ENCODE measurements at regions not wholly inside any gene's neighbourhood (a gene's known extent, or its start where the extent isn't known, plus 50 kb on each side); places are given as distances from the start of the nearest gene placed in this dataset.

DNA sequence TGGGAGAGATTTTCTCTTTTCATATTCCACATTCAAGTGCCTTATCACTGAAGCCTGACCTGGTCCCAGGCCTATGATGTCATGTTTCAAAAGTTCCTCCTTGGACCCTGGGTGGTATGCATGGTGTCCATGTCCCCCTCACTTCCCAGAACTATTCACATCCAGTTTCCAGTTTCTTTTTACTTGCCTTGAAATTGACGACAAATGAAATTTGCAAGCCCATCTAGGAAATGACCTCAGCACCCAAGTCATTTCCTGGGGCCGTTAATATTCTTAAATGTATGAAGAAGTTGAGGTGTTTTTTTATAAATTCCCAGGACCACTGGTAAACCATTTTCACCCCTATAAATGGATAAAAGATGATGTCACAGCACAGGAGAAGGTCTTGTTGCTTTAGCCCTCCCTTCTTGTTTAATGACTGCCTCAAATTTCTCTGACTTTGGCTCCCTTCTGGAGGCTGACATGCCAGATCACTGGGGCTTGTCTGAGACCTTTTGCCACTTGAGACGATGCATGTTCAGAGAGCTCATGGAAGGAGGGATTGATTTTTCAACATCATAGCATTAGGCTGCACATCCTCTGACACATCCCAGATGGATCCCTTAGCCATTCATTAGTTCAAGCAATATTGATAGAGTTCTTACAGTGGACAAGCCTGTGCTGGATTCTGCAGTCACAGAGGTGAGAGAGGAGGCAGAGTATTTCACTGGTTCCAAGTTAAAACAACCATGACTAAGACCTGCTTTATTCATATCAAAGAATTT, 221.3 kb downstream of the PLPP3 start:
- 85% methylated on average over 3 of the region's 3 CpGs; no CpG with 5 or more reads in 1 of the 2 experiments for WGBS, 2 experiments (ENCODE audit: extremely low coverage in 1 of 2, insufficient coverage in 1 of 2, insufficient read length in 1 of 2, insufficient replicate concordance in 2 of 2, low coverage in 1 of 2, low lambda C conversion rate in 2 of 2, missing lambda C conversion rate in 1 of 2)
- H3K56ac ChIP-seq (replicated peaks; ENCODE audit: insufficient read length, low read depth, low read length), result no peak overlapping the region
- no peak overlapping the region for H3K9ac ChIP-seq (replicated peaks in 1 of 4; ENCODE audit: extremely low read depth in 1 of 4, low read depth in 3 of 4, low read length in 3 of 4)
- no peaks in the 10 kb centered on the region for H3K79me1 ChIP-seq (ENCODE audit: low read depth, low read length)
- H3K4ac ChIP-seq (replicated peaks; ENCODE audit: insufficient read length, low read depth, low read length), result no peak overlapping the region
- H2AFZ ChIP-seq (ENCODE audit: low read length), result no peak overlapping the region
- no peaks in the 10 kb centered on the region for H3K23me2 ChIP-seq (ENCODE audit: low read depth, low read length)
- no peak overlapping the region for H2BK20ac ChIP-seq (ENCODE audit: low read length)
- H3K4me2 ChIP-seq (ENCODE audit: insufficient read depth in 1 of 2, low read depth in 2 of 2, low read length in 2 of 2), result no peak overlapping the region
- H3K36me3 ChIP-seq (ENCODE audit: control insufficient read depth in 2 of 4, insufficient read depth in 4 of 4, low read length in 3 of 4), result no peaks in the 10 kb centered on the region
- no peak overlapping the region for H4K8ac ChIP-seq (ENCODE audit: extremely low read depth, insufficient read depth, low read length)
- no peak overlapping the region for H3K27ac ChIP-seq (ENCODE audit: low read depth, low read length)
- no peak for DNase-seq (ENCODE audit: low read depth in 1 of 2, low spot score in 2 of 2)
- no peak overlapping the region for H2BK15ac ChIP-seq (ENCODE audit: low read length)
- H2BK12ac ChIP-seq (ENCODE audit: low read depth, low read length), result no peak overlapping the region
- no peak overlapping the region for H2AK5ac ChIP-seq (ENCODE audit: low read depth, low read length)
- H4K91ac ChIP-seq (replicated peaks; ENCODE audit: insufficient read length, low read length), result no peak overlapping the region
- CTCF ChIA-PET (ENCODE audit: partially characterized antibody), result no interaction called here
- no peak overlapping the region for H3K14ac ChIP-seq (ENCODE audit: insufficient read length)
- H4K5ac ChIP-seq (ENCODE audit: insufficient read length, low read depth, low read length), result no peak overlapping the region
- H2BK120ac ChIP-seq (replicated peaks; ENCODE audit: low read depth, low read length), result no peak overlapping the region
- POLR2A ChIA-PET (ENCODE audit: partially characterized antibody), result no interaction called here
- no peaks in the 10 kb centered on the region for H3K9me3 ChIP-seq (ENCODE audit: insufficient read depth in 2 of 2, low read depth in 1 of 2, low read length in 1 of 2)
- H3K18ac ChIP-seq (ENCODE audit: extremely low read depth, low read length), result no peak overlapping the region
- H3K23ac ChIP-seq (ENCODE audit: insufficient read length), result no peak overlapping the region
- H2BK5ac ChIP-seq (ENCODE audit: low read depth, low read length), result no peak overlapping the region
- no peaks in the 10 kb centered on the region for H3K27me3 ChIP-seq (replicated peaks in 1 of 4; ENCODE audit: control insufficient read depth in 3 of 4, extremely low read depth in 1 of 4, insufficient read depth in 3 of 4, low read length in 3 of 4)
- TF ChIP-seq SIRT6 (IDR thresholded peaks at IDR 0.05; ENCODE audit: low read length), result no peak
- no peak for TF ChIP-seq EZH2 (IDR thresholded peaks at IDR 0.05; ENCODE audit: low read depth, low read length, severe bottlenecking)
- TF ChIP-seq USF2 (IDR thresholded peaks at IDR 0.05; ENCODE audit: low read length), result no peak
- no peak for TF ChIP-seq SIN3A (conservative IDR thresholded peaks at IDR 0.05 in 1 of 2, IDR thresholded peaks at IDR 0.05 in 1 of 2; ENCODE audit: low read depth in 1 of 2, low read length in 2 of 2)
- TF ChIP-seq JUND (IDR thresholded peaks at IDR 0.05; ENCODE audit: low read length), result no peak
- no peak for TF ChIP-seq SIX5 (IDR thresholded peaks at IDR 0.05; ENCODE audit: low read depth, low read length)
- no peak for TF ChIP-seq CREB1 (IDR thresholded peaks at IDR 0.05)
- no peak for TF ChIP-seq CTBP2 (IDR thresholded peaks at IDR 0.05; ENCODE audit: borderline replicate concordance, insufficient read depth, insufficient read length, low read length)
- no peak for TF ChIP-seq SUZ12 (IDR thresholded peaks at IDR 0.05; ENCODE audit: low read length)
- no peak overlapping the region for H3K4me3 ChIP-seq (ENCODE audit: extremely low read depth in 1 of 4, insufficient read depth in 2 of 4, low read depth in 3 of 4, low read length in 4 of 4)
- no peaks in the 10 kb centered on the region for H3K79me2 ChIP-seq (ENCODE audit: control insufficient read depth in 1 of 2, insufficient read depth in 2 of 2, low read length in 2 of 2)
- no peaks in the 10 kb centered on the region for H4K20me1 ChIP-seq (replicated peaks in 1 of 2; ENCODE audit: control insufficient read depth in 1 of 2, insufficient read depth in 2 of 2, low read length in 2 of 2)
- H3K4me1 ChIP-seq (replicated peaks in 1 of 4; ENCODE audit: control insufficient read depth in 3 of 4, insufficient read depth in 4 of 4, low read length in 3 of 4), result no peaks in the 10 kb centered on the region
- FAIRE-seq, result no peak
